BJ (cell line): ENCODE measurements at regions not wholly inside any gene's neighbourhood (a gene's known extent, or its start where the extent isn't known, plus 50 kb on each side); places are given as distances from the start of the nearest gene placed in this dataset.

ENCODE experiments used
- CTCF ChIA-PET: fragments of 350-600 bp; formaldehyde crosslinking; extraction: SDS; loops from one replicate; lab custom pipeline; 2021; ENCODE audit warnings: antibody characterized with exemption, inconsistent platforms; lab: Yijun Ruan, JAX
- POLR2A ChIA-PET: fragments of 300-600 bp; sonication (Branson Sonifier 250); formaldehyde crosslinking; extraction: SDS; loops from one replicate; lab custom pipeline; 2021; ENCODE audit warnings: antibody characterized with exemption; lab: Charles Lee
- DNase-seq: peaks from one replicate; pipeline ENCODE4 v3.0.0-alpha.2; 2011; ENCODE audit warnings: low read depth
- H3K27me3 ChIP-seq: 2 replicates; pipeline ENCODE4 v1.6.0; 2011; ENCODE audit warnings: low read length; ENCODE audit not compliant: control insufficient read depth, insufficient read depth
- H3K36me3 ChIP-seq: 2 replicates; pipeline ENCODE4 v1.5.1; 2011; ENCODE audit warnings: low read length; ENCODE audit not compliant: control insufficient read depth, insufficient read depth
- H3K4me3 ChIP-seq: 2 replicates; pipeline ENCODE4 v1.5.1; 2011; ENCODE audit warnings: low read depth, mild to moderate bottlenecking, control low read depth, low read length
- CTCF ChIP-seq: IDR thresholded peaks from 2 replicates; pipeline ENCODE4 v1.5.1; 2011; ENCODE audit warnings: low read depth, mild to moderate bottlenecking, control low read depth, inconsistent platforms, low read length, moderate library complexity; ENCODE audit not compliant: insufficient read depth

- no peaks in the 10 kb centered on the region for H3K36me3 ChIP-seq
- TF ChIP-seq CTCF, result no peak
- no peaks in the 10 kb centered on the region for H3K27me3 ChIP-seq
- CTCF ChIA-PET, result interaction anchor here (0.8 kb wide), 1 partner anchor 705 kb away, joined by 3 read pairs; no protein-coding TSS in a partner anchor
- no peak overlapping the region for H3K4me3 ChIP-seq
- no peak for DNase-seq
- POLR2A ChIA-PET, result no interaction called here
Observed at GRCh38 chr5:15290953-15291352, 209.0 kb upstream of the FBXL7 start.

- TF ChIP-seq CTCF, result peak; percentile 16; the same call in 1 of the 2 replicates
- DNase-seq, result no peak
- CTCF ChIA-PET, result no interaction called here
- Histone ChIP-seq H3K4me3 (no peak overlapping the region), H3K36me3 (no peaks in the 10 kb centered on the region), H3K27me3 (no peaks in the 10 kb centered on the region)
- POLR2A ChIA-PET, result no interaction called here
Observed at GRCh38 chr5:15286650-15287049, 213.3 kb upstream of the FBXL7 start.

GRCh38 chr5:15285901-15286583, 213.9 kb upstream of the FBXL7 start:
- Histone ChIP-seq H3K36me3 (no peaks in the 10 kb centered on the region), H3K4me3 (no peak overlapping the region), H3K27me3 (no peaks in the 10 kb centered on the region)
- CTCF ChIA-PET, result no interaction called here
- DNase-seq, result peak; percentile 41
- POLR2A ChIA-PET, result no interaction called here
- TF ChIP-seq CTCF, result no peak

- POLR2A ChIA-PET, result no interaction called here
- CTCF ChIA-PET, result no interaction called here
- H3K27me3 ChIP-seq, result peaks cover 2% of the 10 kb centered on the region; the same call in 1 of the 2 replicates
- no peak overlapping the region for H3K4me3 ChIP-seq
- DNase-seq, result no peak
- TF ChIP-seq CTCF, result no peak
- H3K36me3 ChIP-seq, result no peaks in the 10 kb centered on the region
Observed at GRCh38 chr5:15284706-15285105, 215.3 kb upstream of the FBXL7 start.

DNA sequence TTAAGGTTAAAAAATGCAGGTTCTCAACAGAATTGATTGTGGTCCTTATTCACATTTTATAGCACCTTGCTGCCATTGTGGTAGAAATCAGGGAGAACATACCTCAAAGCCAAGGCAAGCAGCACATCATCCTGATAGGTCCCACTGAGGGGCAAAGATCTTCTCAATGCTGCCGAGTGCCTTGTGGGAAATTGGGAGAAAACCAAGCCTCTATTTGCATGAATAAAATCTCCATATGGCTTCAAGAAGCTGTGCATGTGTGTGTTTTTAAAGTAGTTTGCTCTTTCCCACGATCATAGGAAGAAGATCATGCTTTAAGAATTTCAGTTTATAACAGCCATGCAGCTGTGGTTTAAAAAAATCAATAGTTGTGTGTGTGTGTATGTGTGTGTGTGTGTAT, 216.9 kb upstream of the FBXL7 start:
- ChIA-PET POLR2A (no interaction called here), CTCF (no interaction called here)
- H3K4me3 ChIP-seq, result no peak overlapping the region
- peaks cover 2% of the 10 kb centered on the region; the same call in 1 of the 2 replicates for H3K27me3 ChIP-seq
- no peak for TF ChIP-seq CTCF
- H3K36me3 ChIP-seq, result no peaks in the 10 kb centered on the region
- no peak for DNase-seq
